ENCODE measurements at regions not wholly inside any gene's neighbourhood (a gene's known extent, or its start where the extent isn't known, plus 50 kb on each side); places are given as distances from the start of the nearest gene placed in this dataset.

DNA sequence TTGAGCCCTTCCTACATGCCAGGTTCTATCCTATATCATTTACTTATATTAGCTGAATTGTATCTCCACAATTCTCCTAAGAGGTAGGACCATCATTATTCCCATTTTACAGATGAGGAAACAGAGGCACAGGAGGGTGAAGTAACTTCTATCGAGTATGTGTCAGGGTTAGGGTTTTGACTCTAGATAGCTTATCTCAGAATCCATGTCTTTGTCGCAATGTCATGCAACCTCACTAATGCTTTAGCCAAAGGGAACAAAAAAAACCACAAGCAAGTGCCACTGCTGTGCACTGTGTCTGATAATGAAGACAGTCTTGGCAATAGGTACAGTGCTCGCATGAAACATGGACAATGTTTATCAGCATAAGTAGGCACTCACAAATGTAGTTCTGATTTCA is 95.4 kb upstream of the CLDN14 start:
- TF ChIP-seq, protein P1, sequence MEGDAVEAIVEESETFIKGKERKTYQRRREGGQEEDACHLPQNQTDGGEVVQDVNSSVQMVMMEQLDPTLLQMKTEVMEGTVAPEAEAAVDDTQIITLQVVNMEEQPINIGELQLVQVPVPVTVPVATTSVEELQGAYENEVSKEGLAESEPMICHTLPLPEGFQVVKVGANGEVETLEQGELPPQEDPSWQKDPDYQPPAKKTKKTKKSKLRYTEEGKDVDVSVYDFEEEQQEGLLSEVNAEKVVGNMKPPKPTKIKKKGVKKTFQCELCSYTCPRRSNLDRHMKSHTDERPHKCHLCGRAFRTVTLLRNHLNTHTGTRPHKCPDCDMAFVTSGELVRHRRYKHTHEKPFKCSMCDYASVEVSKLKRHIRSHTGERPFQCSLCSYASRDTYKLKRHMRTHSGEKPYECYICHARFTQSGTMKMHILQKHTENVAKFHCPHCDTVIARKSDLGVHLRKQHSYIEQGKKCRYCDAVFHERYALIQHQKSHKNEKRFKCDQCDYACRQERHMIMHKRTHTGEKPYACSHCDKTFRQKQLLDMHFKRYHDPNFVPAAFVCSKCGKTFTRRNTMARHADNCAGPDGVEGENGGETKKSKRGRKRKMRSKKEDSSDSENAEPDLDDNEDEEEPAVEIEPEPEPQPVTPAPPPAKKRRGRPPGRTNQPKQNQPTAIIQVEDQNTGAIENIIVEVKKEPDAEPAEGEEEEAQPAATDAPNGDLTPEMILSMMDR (IDR thresholded peaks at IDR 0.05; ENCODE audit: low read length, missing control alignments) = no peak
- no peak overlapping the region for H3K4me3 ChIP-seq (replicated peaks; ENCODE audit: low read depth, low read length)
- DNase-seq (ENCODE audit: low read depth) = no peak

DNA sequence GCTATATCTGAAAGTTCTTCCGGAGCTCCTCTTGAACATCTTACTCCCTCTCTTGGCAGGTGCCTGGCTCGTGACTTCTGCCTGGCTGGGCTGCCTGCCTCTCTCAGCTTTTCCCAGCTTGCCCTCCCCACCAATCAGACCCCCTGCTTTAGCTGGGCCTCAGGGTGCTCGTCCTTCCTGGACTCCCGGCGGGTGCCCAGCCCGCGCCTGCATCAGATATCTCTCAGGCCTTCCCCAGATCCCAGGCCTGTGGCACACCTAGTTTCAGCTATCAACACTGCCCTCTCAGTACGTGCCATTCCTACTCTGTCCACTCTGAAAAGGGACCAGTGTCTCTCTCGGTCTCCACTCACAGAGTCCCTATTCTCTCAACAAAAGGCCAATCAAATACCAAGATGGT is 96.5 kb upstream of the CLDN14 start:
- TF ChIP-seq, protein P1 (IDR thresholded peaks at IDR 0.05; ENCODE audit: low read length, missing control alignments) = no peak
- DNase-seq (ENCODE audit: low read depth) = no peak
- H3K4me3 ChIP-seq (replicated peaks; ENCODE audit: low read depth, low read length) = no peak overlapping the region

DNA sequence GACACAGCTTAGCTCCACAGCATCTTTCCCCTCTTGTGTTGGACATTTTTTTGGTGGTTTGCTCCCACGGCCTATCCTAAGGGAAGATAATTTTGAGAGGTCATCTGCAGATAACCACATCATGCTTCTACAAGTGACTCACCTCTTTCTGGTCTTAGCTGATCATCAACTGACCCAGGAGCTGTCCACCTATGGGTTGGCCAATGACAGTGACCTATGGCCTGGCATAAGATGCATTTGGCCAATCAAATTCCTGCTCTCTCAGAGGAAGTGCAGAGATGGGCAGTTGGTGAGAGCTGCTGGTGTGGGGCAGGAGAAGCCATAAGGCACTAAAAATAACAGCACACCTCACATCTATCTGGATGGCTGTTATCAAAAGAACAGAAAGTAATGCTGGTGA is 100.0 kb upstream of the CLDN14 start:
- TF ChIP-seq, protein P1 (IDR thresholded peaks at IDR 0.05; ENCODE audit: low read length, missing control alignments) = no peak
- no peak for DNase-seq (ENCODE audit: low read depth)
- no peak overlapping the region for H3K4me3 ChIP-seq (replicated peaks; ENCODE audit: low read depth, low read length)

DNA sequence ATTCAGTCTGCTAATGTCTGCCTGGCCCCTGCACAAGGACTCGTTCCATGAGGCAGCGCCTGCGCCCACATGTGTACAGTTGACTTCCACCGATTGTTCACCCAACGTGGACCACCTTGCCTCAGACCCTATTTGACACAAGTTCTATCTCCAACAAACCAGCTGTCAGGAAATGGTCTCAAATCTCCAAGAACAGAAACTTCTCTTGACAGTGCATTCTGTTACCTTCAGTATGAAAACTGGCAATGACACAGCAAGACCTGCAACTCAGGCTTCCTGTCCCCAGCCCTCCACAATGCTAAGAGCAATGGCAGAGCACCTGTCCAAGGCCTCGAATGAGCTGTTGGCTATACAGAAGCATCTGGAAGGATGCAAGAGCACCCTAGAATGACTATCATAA is 102.3 kb upstream of the CLDN14 start:
- DNase-seq (ENCODE audit: low read depth) = no peak
- TF ChIP-seq, protein P1 (IDR thresholded peaks at IDR 0.05; ENCODE audit: low read length, missing control alignments) = no peak
- no peak overlapping the region for H3K4me3 ChIP-seq (replicated peaks; ENCODE audit: low read depth, low read length)

DNA sequence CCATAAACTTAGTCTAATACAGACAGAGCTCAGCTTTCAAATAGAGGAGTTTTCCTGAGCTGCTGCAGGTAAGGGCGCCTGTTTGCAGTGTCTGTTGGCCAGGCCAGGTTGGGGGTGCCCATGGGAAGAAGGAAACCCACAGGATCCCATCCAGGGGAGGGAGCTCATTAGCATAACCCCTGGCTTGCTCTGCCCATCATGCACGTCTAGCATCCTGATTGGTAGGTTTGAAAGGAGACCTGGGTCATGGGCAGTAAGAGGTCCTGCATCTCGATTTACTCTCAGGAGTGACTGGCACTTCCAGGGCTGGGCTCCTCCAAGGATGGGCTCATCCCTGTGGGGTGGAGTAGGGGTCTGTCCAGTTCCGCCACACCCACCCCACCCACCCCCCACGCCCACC is 103.7 kb upstream of the CLDN14 start:
- TF ChIP-seq, protein P1 (IDR thresholded peaks at IDR 0.05; ENCODE audit: low read length, missing control alignments) = no peak
- DNase-seq (ENCODE audit: low read depth) = no peak
- H3K4me3 ChIP-seq (replicated peaks; ENCODE audit: low read depth, low read length) = no peak overlapping the region

DNA sequence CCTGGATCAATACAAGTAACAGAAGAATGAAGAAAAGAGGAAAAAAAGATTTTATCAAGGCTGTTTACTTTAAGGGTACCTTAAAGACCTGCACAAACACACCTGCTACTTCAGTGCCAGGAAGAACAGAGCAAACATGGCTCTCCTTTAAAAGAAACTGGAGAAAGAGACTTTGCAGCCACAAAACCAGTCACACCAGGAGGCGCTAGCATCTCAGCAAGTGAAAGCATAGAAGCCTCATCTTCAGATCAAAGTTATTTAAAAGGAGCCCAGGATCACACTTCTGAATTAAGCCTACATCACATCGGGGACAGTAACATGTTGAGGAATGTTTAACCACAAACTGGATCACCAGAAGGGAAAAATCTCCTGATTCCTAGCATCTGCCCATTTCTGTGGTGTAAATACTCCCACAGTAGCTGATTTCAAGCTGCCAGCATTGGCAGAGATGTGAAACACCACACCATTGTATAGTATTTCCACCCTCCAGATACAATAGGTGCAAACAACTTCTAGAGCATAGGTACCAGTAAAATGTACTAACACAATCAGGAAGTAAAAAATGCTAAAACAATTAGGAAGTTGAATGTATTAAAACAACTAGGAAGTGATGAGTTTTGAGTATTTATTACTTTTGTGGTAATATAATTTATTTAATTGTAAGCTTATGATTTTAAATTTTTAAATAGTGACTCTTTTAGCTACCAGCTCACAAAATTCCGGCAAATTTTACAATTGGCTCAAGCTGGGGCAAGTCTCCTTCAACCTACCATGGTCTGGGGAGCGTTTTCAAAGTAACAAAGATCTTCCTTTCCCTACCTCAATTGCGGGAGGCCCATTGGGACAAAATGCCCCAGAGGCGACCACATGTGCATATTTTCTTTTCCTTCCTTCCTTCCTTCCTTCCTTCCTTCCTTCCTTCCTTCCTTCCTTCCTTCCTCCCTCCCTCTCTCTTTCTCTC is 105.3 kb upstream of the CLDN14 start:
- TF ChIP-seq, protein P1 (IDR thresholded peaks at IDR 0.05; ENCODE audit: low read length, missing control alignments) = no peak
- H3K4me3 ChIP-seq (replicated peaks; ENCODE audit: low read depth, low read length) = no peak overlapping the region
- DNase-seq (ENCODE audit: low read depth) = no peak

DNA sequence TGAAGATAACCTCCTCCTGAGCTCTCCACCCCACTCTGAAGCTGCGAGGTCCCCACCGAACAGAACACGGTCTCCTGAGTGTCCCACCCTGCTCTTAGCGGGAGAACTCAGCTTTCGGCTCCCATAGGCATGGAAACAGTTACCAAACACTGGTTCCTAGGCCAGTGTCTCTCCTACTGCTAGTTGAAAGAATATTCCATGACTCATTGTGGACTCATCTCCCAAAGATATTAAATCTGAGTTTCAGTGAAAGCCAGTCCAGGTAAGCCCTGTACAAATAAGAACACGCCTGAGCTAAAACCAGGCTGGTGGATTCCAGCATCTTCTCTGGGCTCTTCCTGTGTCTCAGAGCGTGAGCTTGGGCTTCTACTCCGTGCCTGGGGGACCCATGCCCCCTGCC is 107.5 kb upstream of the CLDN14 start:
- no peak for DNase-seq (ENCODE audit: low read depth)
- no peak overlapping the region for H3K4me3 ChIP-seq (replicated peaks; ENCODE audit: low read depth, low read length)
- TF ChIP-seq, protein P1 (IDR thresholded peaks at IDR 0.05; ENCODE audit: low read length, missing control alignments) = no peak

All from fibroblast of pulmonary artery (primary cell).